Activated T-helper 1 cell treated with anti-CD3 and anti-CD28 coated beads, Interleukin-12 subunit alpha, Interleukin-12 subunit beta, Interleukin-2, Interleukin-4 antibody, amounts not matched to agents 30 ng/mL and 10 ng/mL and 1 ng/mL, durations not matched to agents 14 hours and 24 hours and 36 hours (primary cell): ENCODE measurements at regions not wholly inside any gene's neighbourhood (a gene's known extent, or its start where the extent isn't known, plus 50 kb on each side); places are given as distances from the start of the nearest gene placed in this dataset.

Experiments
- DNase-seq: peaks from one replicate; pipeline ENCODE4 v3.0.0; 2021; ENCODE audit warnings: low spot score
- H3K27ac Mint-ChIP-seq: one replicate; pipeline ENCODE4 v1.8.0; 2021; ENCODE audit warnings: mild to moderate bottlenecking, mixed read lengths
- H3K27me3 Mint-ChIP-seq: one replicate; pipeline ENCODE4 v1.8.0; 2022; ENCODE audit warnings: mild to moderate bottlenecking, moderate library complexity, mixed read lengths; ENCODE audit not compliant: insufficient read depth
- H3K36me3 Mint-ChIP-seq: one replicate; pipeline ENCODE4 v1.8.0; 2021; ENCODE audit warnings: low read depth, mixed read lengths
- H3K4me1 Mint-ChIP-seq: one replicate; pipeline ENCODE4 v1.8.0; 2021; ENCODE audit warnings: low read depth, mixed read lengths
- H3K4me3 Mint-ChIP-seq: one replicate; pipeline ENCODE4 v1.8.0; 2021; ENCODE audit warnings: mild to moderate bottlenecking, moderate library complexity, mixed read lengths
- H3K9me3 Mint-ChIP-seq: one replicate; pipeline ENCODE4 v1.8.0; 2021; ENCODE audit warnings: mixed read lengths
- intact Hi-C: fragments of 100-400 bp; cut with micrococcal nuclease; formaldehyde crosslinking; loops from one replicate; pipeline ENCODE4 v1.15.1; 2024

- Mint-ChIP-seq H3K27ac (no peak overlapping the region), H3K9me3 (peaks cover 11% of the 10 kb centered on the region), H3K4me3 (no peak overlapping the region), H3K4me1 (no peaks in the 10 kb centered on the region), H3K36me3 (no peaks in the 10 kb centered on the region), H3K27me3 (peaks cover 3% of the 10 kb centered on the region)
- intact Hi-C loops, result no loop called here
- no peak for DNase-seq
These were observed 564.3 kb downstream of the SLC4A3 start for GRCh38 chr2:220191737-220192136.

GRCh38 chr2:220192994-220193753 lies 565.7 kb downstream of the SLC4A3 start:
- Mint-ChIP-seq H3K27me3 (peaks cover 3% of the 10 kb centered on the region), H3K27ac (no peak overlapping the region), H3K4me3 (no peak overlapping the region), H3K36me3 (no peaks in the 10 kb centered on the region), H3K9me3 (peaks cover 11% of the 10 kb centered on the region), H3K4me1 (no peaks in the 10 kb centered on the region)
- no peak for DNase-seq
- intact Hi-C loops, result no loop called here

GRCh38 chr2:220194630-220195584 lies 567.5 kb downstream of the SLC4A3 start:
- no peak for DNase-seq
- H3K36me3 Mint-ChIP-seq, result no peaks in the 10 kb centered on the region
- peaks cover 11% of the 10 kb centered on the region for H3K9me3 Mint-ChIP-seq
- no peaks in the 10 kb centered on the region for H3K4me1 Mint-ChIP-seq
- H3K27ac Mint-ChIP-seq, result no peak overlapping the region
- H3K4me3 Mint-ChIP-seq, result no peak overlapping the region
- H3K27me3 Mint-ChIP-seq, result peaks cover 3% of the 10 kb centered on the region
- intact Hi-C loops, result no loop called here

GRCh38 chr2:220198896-220199295 lies 571.5 kb downstream of the SLC4A3 start:
- Mint-ChIP-seq H3K4me1 (no peaks in the 10 kb centered on the region), H3K9me3 (no peaks in the 10 kb centered on the region), H3K27me3 (peaks cover 3% of the 10 kb centered on the region), H3K4me3 (no peak overlapping the region), H3K36me3 (no peaks in the 10 kb centered on the region), H3K27ac (no peak overlapping the region)
- DNase-seq, result no peak
- intact Hi-C loops, result no loop called here

GRCh38 chr2:220202066-220202465 lies 574.6 kb downstream of the SLC4A3 start:
- no peaks in the 10 kb centered on the region for H3K27me3 Mint-ChIP-seq
- intact Hi-C loops, result no loop called here
- H3K4me3 Mint-ChIP-seq, result no peak overlapping the region
- no peaks in the 10 kb centered on the region for H3K9me3 Mint-ChIP-seq
- H3K36me3 Mint-ChIP-seq, result no peaks in the 10 kb centered on the region
- no peaks in the 10 kb centered on the region for H3K4me1 Mint-ChIP-seq
- H3K27ac Mint-ChIP-seq, result no peak overlapping the region
- DNase-seq, result no peak

- intact Hi-C loops, result no loop called here
- no peaks in the 10 kb centered on the region for H3K36me3 Mint-ChIP-seq
- no peaks in the 10 kb centered on the region for H3K27me3 Mint-ChIP-seq
- DNase-seq, result no peak
- H3K4me1 Mint-ChIP-seq, result no peaks in the 10 kb centered on the region
- no peak overlapping the region for H3K4me3 Mint-ChIP-seq
- H3K27ac Mint-ChIP-seq, result no peak overlapping the region
- no peaks in the 10 kb centered on the region for H3K9me3 Mint-ChIP-seq
These were observed 581.7 kb downstream of the SLC4A3 start for GRCh38 chr2:220209093-220209492.

- H3K9me3 Mint-ChIP-seq, result no peaks in the 10 kb centered on the region
- no peak for DNase-seq
- no peaks in the 10 kb centered on the region for H3K4me1 Mint-ChIP-seq
- no peak overlapping the region for H3K4me3 Mint-ChIP-seq
- no peaks in the 10 kb centered on the region for H3K36me3 Mint-ChIP-seq
- intact Hi-C loops, result no loop called here
- H3K27me3 Mint-ChIP-seq, result no peaks in the 10 kb centered on the region
- H3K27ac Mint-ChIP-seq, result no peak overlapping the region
These were observed 582.3 kb downstream of the SLC4A3 start for GRCh38 chr2:220209751-220210150.

- no peaks in the 10 kb centered on the region for H3K4me1 Mint-ChIP-seq
- H3K27ac Mint-ChIP-seq, result no peak overlapping the region
- H3K4me3 Mint-ChIP-seq, result no peak overlapping the region
- no peaks in the 10 kb centered on the region for H3K27me3 Mint-ChIP-seq
- no peaks in the 10 kb centered on the region for H3K9me3 Mint-ChIP-seq
- intact Hi-C loops, result no loop called here
- no peak for DNase-seq
- no peaks in the 10 kb centered on the region for H3K36me3 Mint-ChIP-seq
These were observed 585.1 kb downstream of the SLC4A3 start for GRCh38 chr2:220212296-220213080.

- no peak for DNase-seq
- H3K4me1 Mint-ChIP-seq, result no peaks in the 10 kb centered on the region
- intact Hi-C loops, result no loop called here
- no peak overlapping the region for H3K27ac Mint-ChIP-seq
- no peaks in the 10 kb centered on the region for H3K9me3 Mint-ChIP-seq
- no peak overlapping the region for H3K4me3 Mint-ChIP-seq
- H3K36me3 Mint-ChIP-seq, result no peaks in the 10 kb centered on the region
- H3K27me3 Mint-ChIP-seq, result no peaks in the 10 kb centered on the region
These were observed 588.4 kb downstream of the SLC4A3 start for GRCh38 chr2:220215785-220216184.

- H3K27ac Mint-ChIP-seq, result no peak overlapping the region
- H3K9me3 Mint-ChIP-seq, result no peaks in the 10 kb centered on the region
These were observed 591.9 kb downstream of the SLC4A3 start for GRCh38 chr2:220219371-220219770.

GRCh38 chr2:220220009-220220408 lies 592.6 kb downstream of the SLC4A3 start:
- Mint-ChIP-seq H3K4me3 (no peak overlapping the region), H3K27me3 (no peaks in the 10 kb centered on the region), H3K9me3 (no peaks in the 10 kb centered on the region), H3K4me1 (no peaks in the 10 kb centered on the region), H3K27ac (no peak overlapping the region), H3K36me3 (no peaks in the 10 kb centered on the region)
- intact Hi-C loops, result no loop called here
- DNase-seq, result no peak

More at GRCh38 chr2:220219371-220219770, 591.9 kb downstream of the SLC4A3 start:
- Mint-ChIP-seq H3K4me3 (no peak overlapping the region), H3K4me1 (no peaks in the 10 kb centered on the region), H3K36me3 (no peaks in the 10 kb centered on the region), H3K27me3 (no peaks in the 10 kb centered on the region)
- intact Hi-C loops, result no loop called here
- no peak for DNase-seq

GRCh38 chr2:220221992-220222391 lies 594.6 kb downstream of the SLC4A3 start:
- intact Hi-C loops, result no loop called here
- DNase-seq, result no peak
- H3K27me3 Mint-ChIP-seq, result no peaks in the 10 kb centered on the region
- H3K36me3 Mint-ChIP-seq, result no peaks in the 10 kb centered on the region
- H3K27ac Mint-ChIP-seq, result no peak overlapping the region
- no peaks in the 10 kb centered on the region for H3K4me1 Mint-ChIP-seq
- no peak overlapping the region for H3K4me3 Mint-ChIP-seq
- no peaks in the 10 kb centered on the region for H3K9me3 Mint-ChIP-seq
